Nephron progenitor cell (in vitro differentiated cells): ENCODE measurements at regions not wholly inside any gene's neighbourhood (a gene's known extent, or its start where the extent isn't known, plus 50 kb on each side); places are given as distances from the start of the nearest gene placed in this dataset.
"Not testable (repeated sequence)": the region's sequence is repeated elsewhere in the genome, so short reads cannot be mapped to it uniquely, and the experiment has no call there.

Experiments used
- DNase-seq: peaks from one replicate; pipeline ENCODE4 v3.0.0; 2021
- H3K27ac Mint-ChIP-seq: 2 replicates; pipeline ENCODE4 v1.8.0; 2021; ENCODE audit warnings: mild to moderate bottlenecking, moderate library complexity, mixed read lengths
- H3K27me3 Mint-ChIP-seq: 2 replicates; pipeline ENCODE4 v1.8.0; 2021; ENCODE audit warnings: mild to moderate bottlenecking, low read depth, mixed read lengths; ENCODE audit not compliant: poor library complexity
- H3K36me3 Mint-ChIP-seq: 2 replicates; pipeline ENCODE4 v1.8.0; 2021; ENCODE audit warnings: low read depth, mixed read lengths
- H3K4me1 Mint-ChIP-seq: 2 replicates; pipeline ENCODE4 v1.8.0; 2021; ENCODE audit warnings: mixed read lengths
- H3K4me3 Mint-ChIP-seq: 2 replicates; pipeline ENCODE4 v1.8.0; 2021; ENCODE audit warnings: mild to moderate bottlenecking, moderate library complexity, mixed read lengths
- H3K9me3 Mint-ChIP-seq: 2 replicates; pipeline ENCODE4 v1.8.0; 2021; ENCODE audit warnings: mild to moderate bottlenecking, moderate library complexity, mixed read lengths
- TF ChIP-seq, protein P1 (sequence below): fragments of 200-600 bp; sonication (generic); IDR thresholded peaks from 2 replicates; pipeline ENCODE4 v1.5.0; 2021; ENCODE audit warnings: antibody characterized with exemption

DNA sequence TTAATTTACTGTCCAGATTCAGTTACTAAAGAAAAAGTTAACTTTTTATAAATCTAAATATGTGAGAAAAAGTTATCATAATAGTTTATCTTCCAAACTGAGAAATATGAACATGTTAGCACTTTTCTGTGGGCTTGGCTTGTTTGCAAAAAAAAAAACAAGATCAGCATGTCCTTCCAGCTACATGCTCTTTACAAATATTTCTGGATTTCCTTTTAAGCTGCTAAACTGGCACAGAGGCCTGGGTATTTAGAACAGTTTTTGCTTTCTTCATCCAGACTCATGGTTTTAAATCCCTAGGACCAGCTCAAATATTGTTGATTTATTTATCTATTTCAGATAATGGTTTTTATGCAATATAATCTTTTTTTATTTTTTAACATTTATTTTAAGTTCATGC, 1444.5 kb upstream of the FLRT2 start:
- TF ChIP-seq, protein P1, sequence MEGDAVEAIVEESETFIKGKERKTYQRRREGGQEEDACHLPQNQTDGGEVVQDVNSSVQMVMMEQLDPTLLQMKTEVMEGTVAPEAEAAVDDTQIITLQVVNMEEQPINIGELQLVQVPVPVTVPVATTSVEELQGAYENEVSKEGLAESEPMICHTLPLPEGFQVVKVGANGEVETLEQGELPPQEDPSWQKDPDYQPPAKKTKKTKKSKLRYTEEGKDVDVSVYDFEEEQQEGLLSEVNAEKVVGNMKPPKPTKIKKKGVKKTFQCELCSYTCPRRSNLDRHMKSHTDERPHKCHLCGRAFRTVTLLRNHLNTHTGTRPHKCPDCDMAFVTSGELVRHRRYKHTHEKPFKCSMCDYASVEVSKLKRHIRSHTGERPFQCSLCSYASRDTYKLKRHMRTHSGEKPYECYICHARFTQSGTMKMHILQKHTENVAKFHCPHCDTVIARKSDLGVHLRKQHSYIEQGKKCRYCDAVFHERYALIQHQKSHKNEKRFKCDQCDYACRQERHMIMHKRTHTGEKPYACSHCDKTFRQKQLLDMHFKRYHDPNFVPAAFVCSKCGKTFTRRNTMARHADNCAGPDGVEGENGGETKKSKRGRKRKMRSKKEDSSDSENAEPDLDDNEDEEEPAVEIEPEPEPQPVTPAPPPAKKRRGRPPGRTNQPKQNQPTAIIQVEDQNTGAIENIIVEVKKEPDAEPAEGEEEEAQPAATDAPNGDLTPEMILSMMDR, result no peak
- Mint-ChIP-seq H3K36me3 (no peaks in the 10 kb centered on the region), H3K9me3 (no peaks in the 10 kb centered on the region), H3K27ac (no peak overlapping the region), H3K4me3 (no peak overlapping the region), H3K27me3 (no peaks in the 10 kb centered on the region), H3K4me1 (no peaks in the 10 kb centered on the region)
- no peak for DNase-seq

DNA sequence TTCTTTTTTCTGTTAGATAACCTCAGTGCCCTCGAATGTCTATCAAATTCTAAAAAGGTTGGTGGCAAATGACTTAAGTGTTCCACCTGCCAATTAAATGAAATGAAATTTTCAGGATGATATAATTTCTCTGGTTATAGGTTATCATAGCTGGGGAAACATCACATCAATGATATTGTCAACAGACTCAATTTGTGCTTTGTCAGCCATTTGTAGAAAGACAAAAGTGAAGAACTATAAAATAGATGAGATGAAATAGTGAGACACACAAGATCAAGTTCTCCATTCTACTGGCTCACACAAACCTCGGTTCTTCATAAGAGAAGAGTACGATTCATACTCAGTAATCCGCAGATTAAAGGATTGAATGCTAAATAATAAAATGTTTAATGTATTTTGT, 1443.2 kb upstream of the FLRT2 start:
- Mint-ChIP-seq H3K4me1 (no peaks in the 10 kb centered on the region), H3K9me3 (no peaks in the 10 kb centered on the region), H3K36me3 (no peaks in the 10 kb centered on the region), H3K4me3 (no peak overlapping the region), H3K27ac (no peak overlapping the region), H3K27me3 (no peaks in the 10 kb centered on the region)
- no peak for DNase-seq
- TF ChIP-seq, protein P1, result no peak

DNA sequence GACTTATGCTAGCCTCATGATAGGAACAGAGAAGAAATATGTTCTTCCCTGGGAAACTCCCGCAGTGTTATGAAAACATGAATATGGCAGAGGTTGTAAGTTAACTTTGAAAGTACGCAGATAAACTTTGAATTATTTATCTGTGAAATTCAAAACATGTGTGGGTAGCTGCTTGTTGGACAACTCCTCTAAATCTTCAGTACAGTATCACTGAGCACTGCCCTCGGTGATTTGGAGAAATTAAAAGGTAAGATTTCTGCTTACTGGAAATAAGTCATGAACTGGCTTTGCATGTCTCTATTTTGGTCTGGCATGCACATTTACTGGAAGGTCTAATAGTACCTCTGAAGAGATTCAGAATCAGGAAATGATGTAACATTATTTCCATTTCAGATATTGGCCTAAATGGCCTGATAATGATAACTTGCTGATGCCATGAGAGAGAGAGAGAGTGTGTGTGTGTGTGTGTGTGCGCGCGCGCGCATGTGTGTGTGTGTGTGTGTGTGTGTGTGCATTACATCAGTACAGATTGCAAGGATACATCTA, 1441.9 kb upstream of the FLRT2 start:
- H3K36me3 Mint-ChIP-seq, result no peaks in the 10 kb centered on the region
- TF ChIP-seq, protein P1, result no peak
- H3K9me3 Mint-ChIP-seq, result no peaks in the 10 kb centered on the region
- no peaks in the 10 kb centered on the region for H3K4me1 Mint-ChIP-seq
- no peaks in the 10 kb centered on the region for H3K27me3 Mint-ChIP-seq
- no peak overlapping the region for H3K4me3 Mint-ChIP-seq
- no peak for DNase-seq
- no peak overlapping the region for H3K27ac Mint-ChIP-seq

DNA sequence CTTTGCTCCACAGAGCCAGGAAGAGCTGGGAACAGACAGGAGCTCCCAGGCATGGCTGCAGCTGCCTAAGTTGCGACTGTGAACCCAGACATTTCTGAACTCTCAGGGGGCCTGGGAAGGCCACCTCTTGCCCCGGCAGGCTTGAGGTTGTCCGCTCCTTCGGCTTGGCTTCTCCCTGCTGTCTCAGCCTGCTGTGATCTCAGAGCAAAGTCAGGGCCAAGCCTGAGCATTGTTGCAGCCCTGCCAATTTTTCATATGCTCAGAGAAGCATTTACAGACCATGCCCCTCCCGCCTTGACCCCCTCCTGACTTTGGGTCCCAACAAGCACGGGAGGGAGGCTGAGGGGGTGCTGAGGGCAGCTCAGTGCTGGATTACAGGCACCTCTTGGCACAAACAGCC, 1439.1 kb upstream of the FLRT2 start:
- TF ChIP-seq, protein P1, result no peak
- Mint-ChIP-seq H3K27me3 (no peaks in the 10 kb centered on the region), H3K4me1 (no peaks in the 10 kb centered on the region), H3K27ac (no peak overlapping the region), H3K4me3 (no peak overlapping the region), H3K36me3 (no peaks in the 10 kb centered on the region), H3K9me3 (no peaks in the 10 kb centered on the region)
- no peak for DNase-seq

DNA sequence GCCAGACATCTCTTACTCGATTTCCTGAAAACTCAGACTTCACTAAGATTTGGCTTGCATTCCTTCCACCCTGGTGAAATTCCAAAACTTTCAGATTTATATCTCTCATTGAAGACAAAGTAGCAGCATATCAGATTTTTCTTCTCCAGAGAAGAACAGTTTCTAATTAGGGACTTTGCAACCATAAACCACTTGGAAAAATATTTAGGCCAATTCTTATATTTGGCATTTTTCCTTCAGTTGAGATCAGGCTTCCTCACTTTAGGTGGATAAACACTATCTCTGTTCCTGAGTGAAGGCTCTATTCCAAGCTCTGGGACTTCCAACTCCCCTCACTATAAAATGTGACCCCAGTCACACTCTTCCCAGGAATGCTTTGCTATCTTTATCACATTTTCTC, 1434.3 kb upstream of the FLRT2 start:
- Mint-ChIP-seq H3K9me3 (peaks cover 21% of the 10 kb centered on the region), H3K4me3 (no peak overlapping the region), H3K36me3 (peaks cover 4% of the 10 kb centered on the region), H3K4me1 (no peaks in the 10 kb centered on the region), H3K27ac (no peak overlapping the region), H3K27me3 (no peaks in the 10 kb centered on the region)
- TF ChIP-seq, protein P1, result no peak
- DNase-seq, result no peak

DNA sequence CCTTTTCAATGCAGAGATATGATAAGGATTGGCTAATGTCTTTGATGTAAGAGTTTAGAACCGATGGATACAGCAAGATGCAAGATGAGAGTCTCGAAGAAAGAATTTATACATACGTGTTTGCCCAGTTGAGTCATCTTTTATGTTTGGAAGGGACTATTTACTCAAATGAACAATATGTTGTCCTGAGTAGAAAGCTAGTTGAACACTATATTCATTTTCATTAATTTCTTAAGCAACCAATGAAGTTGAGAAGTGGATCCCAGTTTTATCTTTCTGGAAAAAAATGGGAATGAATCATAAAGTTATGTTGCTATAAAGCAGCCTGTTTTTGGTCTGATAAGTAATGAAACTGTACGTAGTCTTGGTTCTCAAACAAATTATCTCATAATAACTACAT, 1431.7 kb upstream of the FLRT2 start:
- TF ChIP-seq, protein P1, result no peak
- peaks cover 9% of the 10 kb centered on the region for H3K36me3 Mint-ChIP-seq
- H3K27me3 Mint-ChIP-seq, result no peaks in the 10 kb centered on the region
- no peaks in the 10 kb centered on the region for H3K4me1 Mint-ChIP-seq
- H3K4me3 Mint-ChIP-seq, result no peak overlapping the region
- no peak for DNase-seq
- no peak overlapping the region for H3K27ac Mint-ChIP-seq
- peaks cover 44% of the 10 kb centered on the region for H3K9me3 Mint-ChIP-seq

DNA sequence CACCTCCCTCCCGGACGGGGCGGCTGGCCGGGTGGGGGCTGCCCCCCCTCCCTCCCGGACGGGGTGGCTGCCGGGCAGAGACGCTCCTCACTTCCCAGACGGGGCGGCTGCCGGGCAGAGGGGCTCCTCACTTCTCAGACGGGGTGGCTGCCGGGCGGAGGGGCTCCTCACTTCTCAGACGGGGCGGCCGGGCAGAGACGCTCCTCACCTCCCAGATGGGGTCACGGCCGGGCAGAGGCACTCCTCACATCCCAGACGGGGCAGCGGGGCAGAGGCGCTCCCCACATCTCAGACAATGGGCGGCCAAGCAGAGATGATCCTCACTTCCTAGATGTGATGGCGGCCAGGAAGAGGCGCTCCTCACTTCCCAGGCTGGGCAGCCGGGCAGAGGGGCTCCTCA, 1430.4 kb upstream of the FLRT2 start:
- H3K9me3 Mint-ChIP-seq, result peaks cover 50% of the 10 kb centered on the region
- H3K27ac Mint-ChIP-seq, H3K4me3 Mint-ChIP-seq, H3K36me3 Mint-ChIP-seq, H3K27me3 Mint-ChIP-seq, H3K4me1 Mint-ChIP-seq, DNase-seq: not testable (repeated sequence)
